NCI-H1105 (cell line): ENCODE measurements at regions not wholly inside any gene's neighbourhood (a gene's known extent, or its start where the extent isn't known, plus 50 kb on each side); places are given as distances from the start of the nearest gene placed in this dataset.
"Not testable (repeated sequence)": the region's sequence is repeated elsewhere in the genome, so short reads cannot be mapped to it uniquely, and the experiment has no call there.

ENCODE experiments used
- DNase-seq: peaks from one replicate; lab custom pipeline; 2025; lab: John Stamatoyannopoulos, UW

GRCh38 chr5:162624110-162624509, 556.5 kb downstream of the GABRG2 start:
- no peak for DNase-seq

- DNase-seq: no peak
These were observed 569.9 kb downstream of the GABRG2 start for GRCh38 chr5:162637481-162637880.

GRCh38 chr5:162638849-162639248, 571.3 kb downstream of the GABRG2 start:
- no peak for DNase-seq

- no peak for DNase-seq
These were observed 573.7 kb downstream of the GABRG2 start for GRCh38 chr5:162641142-162641813.

- DNase-seq: no peak
These were observed 587.3 kb downstream of the GABRG2 start for GRCh38 chr5:162654661-162655405.

- DNase-seq: no peak
These were observed 589.5 kb downstream of the GABRG2 start for GRCh38 chr5:162657076-162657475.

GRCh38 chr5:162664846-162665245, 597.3 kb downstream of the GABRG2 start:
- DNase-seq: no peak

GRCh38 chr5:162668926-162669325, 601.4 kb downstream of the GABRG2 start:
- DNase-seq: no peak

- DNase-seq: no peak
These were observed 604.5 kb downstream of the GABRG2 start for GRCh38 chr5:162672061-162672460.

GRCh38 chr5:162683284-162683683, 615.7 kb downstream of the GABRG2 start:
- DNase-seq: no peak

GRCh38 chr5:162684145-162684544, 616.6 kb downstream of the GABRG2 start:
- DNase-seq: no peak

GRCh38 chr5:162685302-162685701, 617.7 kb downstream of the GABRG2 start:
- no peak for DNase-seq

- not testable (repeated sequence) for DNase-seq
These were observed 628.7 kb downstream of the GABRG2 start for GRCh38 chr5:162696272-162696671.

- DNase-seq: no peak
These were observed 631.8 kb downstream of the GABRG2 start for GRCh38 chr5:162699361-162699760.

- DNase-seq: no peak
These were observed 636.3 kb downstream of the GABRG2 start for GRCh38 chr5:162703914-162704313.

- no peak for DNase-seq
These were observed 643.7 kb downstream of the GABRG2 start for GRCh38 chr5:162711244-162711643.

- no peak for DNase-seq
These were observed 652.1 kb downstream of the GABRG2 start for GRCh38 chr5:162719720-162720119.

- DNase-seq: no peak
These were observed 653.6 kb downstream of the GABRG2 start for GRCh38 chr5:162721125-162721524.

- no peak for DNase-seq
These were observed 684.8 kb upstream of the CCNG1 start for GRCh38 chr5:162752612-162753011.

GRCh38 chr5:162762119-162762518, 675.3 kb upstream of the CCNG1 start:
- DNase-seq: no peak

- DNase-seq: no peak
These were observed 668.4 kb upstream of the CCNG1 start for GRCh38 chr5:162769019-162769418.

GRCh38 chr5:162785673-162786072, 651.7 kb upstream of the CCNG1 start:
- DNase-seq: no peak

GRCh38 chr5:162786234-162786633, 651.2 kb upstream of the CCNG1 start:
- no peak for DNase-seq

- no peak for DNase-seq
These were observed 640.9 kb upstream of the CCNG1 start for GRCh38 chr5:162796507-162796906.
